ENCODE measurements at regions not wholly inside any gene's neighbourhood (a gene's known extent, or its start where the extent isn't known, plus 50 kb on each side); places are given as distances from the start of the nearest gene placed in this dataset.

DNA sequence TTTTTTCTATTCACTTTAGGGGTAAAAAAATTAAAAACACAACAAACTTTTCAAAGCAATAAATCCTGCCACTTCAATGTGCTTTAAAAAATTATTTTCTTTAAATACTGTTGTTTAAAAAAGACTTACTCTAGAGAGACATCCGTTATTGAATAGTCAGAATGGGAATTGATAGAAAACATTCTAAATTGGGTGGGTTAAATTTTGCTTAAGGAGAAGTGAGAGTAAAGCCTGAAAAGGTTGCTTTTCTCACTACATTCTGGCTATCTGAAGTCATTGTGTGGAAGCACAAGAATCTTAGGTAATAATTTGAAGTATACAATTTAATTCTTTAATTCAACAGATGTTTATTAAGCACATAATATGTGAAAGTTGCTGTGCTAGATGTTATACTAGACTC lies 509.3 kb downstream of the NR2F1-AS1 start:
- H3K36me3 ChIP-seq, result no peaks in the 10 kb centered on the region
- no peaks in the 10 kb centered on the region for H3K9me3 ChIP-seq
- DNase-seq, result no peak
- no peaks in the 10 kb centered on the region for H3K4me1 ChIP-seq (ENCODE audit: insufficient read depth)
- no peaks in the 10 kb centered on the region for H3K27me3 ChIP-seq
- H3K4me3 ChIP-seq, result no peak overlapping the region
- TF ChIP-seq, protein P1, sequence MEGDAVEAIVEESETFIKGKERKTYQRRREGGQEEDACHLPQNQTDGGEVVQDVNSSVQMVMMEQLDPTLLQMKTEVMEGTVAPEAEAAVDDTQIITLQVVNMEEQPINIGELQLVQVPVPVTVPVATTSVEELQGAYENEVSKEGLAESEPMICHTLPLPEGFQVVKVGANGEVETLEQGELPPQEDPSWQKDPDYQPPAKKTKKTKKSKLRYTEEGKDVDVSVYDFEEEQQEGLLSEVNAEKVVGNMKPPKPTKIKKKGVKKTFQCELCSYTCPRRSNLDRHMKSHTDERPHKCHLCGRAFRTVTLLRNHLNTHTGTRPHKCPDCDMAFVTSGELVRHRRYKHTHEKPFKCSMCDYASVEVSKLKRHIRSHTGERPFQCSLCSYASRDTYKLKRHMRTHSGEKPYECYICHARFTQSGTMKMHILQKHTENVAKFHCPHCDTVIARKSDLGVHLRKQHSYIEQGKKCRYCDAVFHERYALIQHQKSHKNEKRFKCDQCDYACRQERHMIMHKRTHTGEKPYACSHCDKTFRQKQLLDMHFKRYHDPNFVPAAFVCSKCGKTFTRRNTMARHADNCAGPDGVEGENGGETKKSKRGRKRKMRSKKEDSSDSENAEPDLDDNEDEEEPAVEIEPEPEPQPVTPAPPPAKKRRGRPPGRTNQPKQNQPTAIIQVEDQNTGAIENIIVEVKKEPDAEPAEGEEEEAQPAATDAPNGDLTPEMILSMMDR (IDR thresholded peaks at IDR 0.05), result no peak
- no peak for TF ChIP-seq EP300 (IDR thresholded peaks at IDR 0.05)
- no peak for TF ChIP-seq POLR2A (IDR thresholded peaks at IDR 0.05)
- 83 to 89% (median 86%) methylated on average over 1 of the region's 1 CpG for WGBS, 3 donors
- no peak overlapping the region for H3K27ac ChIP-seq
- intact Hi-C loops (cut with DNase I), result no loop called here

DNA sequence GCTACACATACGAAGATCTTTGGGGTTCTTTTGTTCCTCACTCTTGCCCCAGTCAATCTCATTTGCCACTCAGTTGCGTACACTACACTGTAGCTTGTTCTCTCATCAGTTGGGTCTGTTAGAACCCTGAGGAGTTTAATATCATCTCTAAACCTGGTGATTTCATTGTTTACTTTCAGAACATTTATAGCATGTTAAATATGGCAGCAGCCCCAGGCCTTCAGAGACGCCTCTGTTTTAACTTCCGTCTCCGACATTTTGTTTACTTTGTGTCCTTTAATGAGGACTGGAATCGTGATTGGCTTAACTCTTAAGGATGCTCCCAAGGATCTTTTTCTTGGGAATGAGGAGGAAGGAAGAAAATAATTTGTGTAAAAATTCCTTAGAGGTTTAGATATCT lies 510.1 kb downstream of the NR2F1-AS1 start:
- no peak overlapping the region for H3K4me3 ChIP-seq
- no peak for DNase-seq
- no peak overlapping the region for H3K27ac ChIP-seq
- no peaks in the 10 kb centered on the region for H3K27me3 ChIP-seq
- 50 to 76% (median 54%) methylated on average over 6 of the region's 6 CpGs for WGBS, 3 donors
- no peaks in the 10 kb centered on the region for H3K9me3 ChIP-seq
- H3K36me3 ChIP-seq, result no peaks in the 10 kb centered on the region
- intact Hi-C loops (cut with DNase I), result no loop called here
- no peaks in the 10 kb centered on the region for H3K4me1 ChIP-seq (ENCODE audit: insufficient read depth)
- TF ChIP-seq POLR2A (IDR thresholded peaks at IDR 0.05) (no peak), EP300 (IDR thresholded peaks at IDR 0.05) (no peak)
- TF ChIP-seq, protein P1 (IDR thresholded peaks at IDR 0.05), result no peak

DNA sequence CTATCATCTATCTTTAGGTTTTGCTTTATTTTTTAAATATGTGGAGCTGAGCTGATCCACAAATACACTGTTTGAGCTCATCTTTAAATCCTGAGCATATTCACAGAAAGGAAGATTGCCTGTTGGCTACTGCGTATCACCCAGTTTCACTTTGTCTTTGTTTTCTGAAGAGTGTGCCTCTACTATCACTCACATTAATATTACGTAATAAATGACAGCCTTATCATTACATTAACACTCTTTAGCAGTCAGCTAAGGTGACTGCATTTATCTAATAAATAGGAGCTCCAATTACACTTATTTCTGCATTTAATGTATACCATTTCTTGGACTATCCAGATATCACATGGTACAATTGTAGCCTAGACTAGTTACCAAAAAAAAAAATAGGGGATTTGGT lies 511.7 kb downstream of the NR2F1-AS1 start:
- WGBS, 3 donors, result 57 to 80% (median 65%) methylated on average over 2 of the region's 2 CpGs
- Histone ChIP-seq H3K9me3 (no peaks in the 10 kb centered on the region), H3K27ac (no peak overlapping the region), H3K27me3 (no peaks in the 10 kb centered on the region), H3K4me3 (no peak overlapping the region), H3K36me3 (no peaks in the 10 kb centered on the region), H3K4me1 (ENCODE audit: insufficient read depth) (no peaks in the 10 kb centered on the region)
- TF ChIP-seq, protein P1 (IDR thresholded peaks at IDR 0.05), result no peak
- TF ChIP-seq EP300 (IDR thresholded peaks at IDR 0.05) (no peak), POLR2A (IDR thresholded peaks at IDR 0.05) (no peak)
- DNase-seq, result no peak
- intact Hi-C loops (cut with DNase I), result no loop called here

DNA sequence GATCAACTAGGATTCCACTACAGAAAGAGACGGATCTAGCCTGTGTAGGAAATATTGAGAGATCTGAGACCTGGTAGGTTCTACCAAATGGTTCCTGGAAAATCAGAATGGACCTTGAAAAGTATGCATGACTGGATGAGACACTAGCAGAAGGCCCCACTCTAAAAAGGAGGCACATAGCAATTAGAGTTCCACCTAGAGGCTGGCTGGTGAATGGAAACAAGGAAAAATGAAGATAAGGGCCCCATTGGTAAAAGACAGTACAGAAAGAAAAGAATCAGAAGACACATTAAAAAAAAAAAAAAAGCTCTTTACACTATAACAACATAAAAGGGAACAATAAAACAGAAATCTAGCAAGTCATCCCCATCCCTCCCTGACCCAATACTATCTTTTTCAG lies 518.5 kb downstream of the NR2F1-AS1 start:
- H3K36me3 ChIP-seq, result no peaks in the 10 kb centered on the region
- TF ChIP-seq, protein P1 (IDR thresholded peaks at IDR 0.05), result no peak
- no peak for TF ChIP-seq EP300 (IDR thresholded peaks at IDR 0.05)
- no peaks in the 10 kb centered on the region for H3K9me3 ChIP-seq
- no peak for DNase-seq
- 96 to 100% (median 97%) methylated on average over 1 of the region's 1 CpG for WGBS, 3 donors
- intact Hi-C loops (cut with DNase I), result no loop called here
- no peaks in the 10 kb centered on the region for H3K27me3 ChIP-seq
- H3K4me1 ChIP-seq (ENCODE audit: insufficient read depth), result no peaks in the 10 kb centered on the region
- H3K4me3 ChIP-seq, result no peak overlapping the region
- no peak overlapping the region for H3K27ac ChIP-seq

DNA sequence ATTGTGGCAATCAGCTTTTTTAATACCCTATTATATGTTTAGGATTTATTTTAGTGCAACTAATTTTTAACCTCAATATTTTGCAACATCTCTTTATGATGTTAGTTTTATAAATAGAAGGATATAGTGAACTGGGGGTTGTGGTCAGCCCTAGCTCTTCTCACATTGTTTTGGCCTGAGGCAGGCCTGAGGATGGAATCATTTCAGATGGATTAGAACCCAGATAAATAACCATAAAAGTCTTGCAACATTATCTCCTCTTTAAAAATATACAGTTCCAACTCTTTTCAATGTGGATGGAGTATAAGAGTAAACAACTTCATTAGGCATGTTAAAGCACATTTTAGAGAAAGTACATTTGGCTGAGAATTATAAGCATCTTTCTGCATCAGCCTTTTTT lies 522.7 kb downstream of the NR2F1-AS1 start:
- H3K27me3 ChIP-seq, result no peaks in the 10 kb centered on the region
- TF ChIP-seq EP300 (IDR thresholded peaks at IDR 0.05), result no peak
- TF ChIP-seq, protein P1 (IDR thresholded peaks at IDR 0.05), result no peak
- TF ChIP-seq POLR2A (IDR thresholded peaks at IDR 0.05), result no peak
- no peak overlapping the region for H3K4me3 ChIP-seq
- DNase-seq, result no peak
- no peak overlapping the region for H3K27ac ChIP-seq
- intact Hi-C loops (cut with DNase I), result no loop called here
- no peaks in the 10 kb centered on the region for H3K36me3 ChIP-seq
- no peaks in the 10 kb centered on the region for H3K9me3 ChIP-seq
- no peaks in the 10 kb centered on the region for H3K4me1 ChIP-seq (ENCODE audit: insufficient read depth)
